ENCODE measurements at regions not wholly inside any gene's neighbourhood (a gene's known extent, or its start where the extent isn't known, plus 50 kb on each side); places are given as distances from the start of the nearest gene placed in this dataset.

DNA sequence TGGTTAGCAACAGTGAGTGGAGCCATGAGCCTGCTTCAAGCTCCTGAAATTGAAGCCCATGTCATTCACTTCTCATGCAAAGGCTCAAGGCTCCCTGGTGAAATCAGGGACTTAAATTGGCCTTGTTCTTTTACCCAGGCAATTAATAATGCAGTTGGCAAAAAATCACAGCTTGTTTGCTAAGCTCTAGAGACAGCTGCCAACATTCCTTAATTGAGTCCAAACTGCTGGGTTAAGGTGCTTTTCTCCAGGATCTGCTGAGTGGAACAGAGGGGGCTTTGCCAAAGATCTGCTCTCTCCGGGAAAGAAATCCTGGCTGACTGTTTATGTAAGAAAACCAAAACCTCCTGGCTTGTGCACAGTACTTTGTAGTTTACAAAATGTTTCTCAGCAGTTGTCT lies 257.6 kb upstream of the GHITM start:
- 31% methylated on average over 1 of the region's 1 CpG for WGBS
- Histone ChIP-seq H3K36me3 (no peaks in the 10 kb centered on the region), H3K4me3 (no peak overlapping the region), H3K27me3 (no peaks in the 10 kb centered on the region), H3K9me3 (no peaks in the 10 kb centered on the region), H3K4me1 (peaks cover 0 to 16% (median 12%) of the 10 kb centered on the region in 4 donors), H3K27ac (replicated peaks in 1 of 4) (no peak overlapping the region)
- TF ChIP-seq POLR2AphosphoS5 (IDR thresholded peaks at IDR 0.05), result no peak
- no peak for TF ChIP-seq EP300 (IDR thresholded peaks at IDR 0.05)
- TF ChIP-seq POLR2A (IDR thresholded peaks at IDR 0.05; ENCODE audit: low read depth), result no peak
- TF ChIP-seq, protein P1, sequence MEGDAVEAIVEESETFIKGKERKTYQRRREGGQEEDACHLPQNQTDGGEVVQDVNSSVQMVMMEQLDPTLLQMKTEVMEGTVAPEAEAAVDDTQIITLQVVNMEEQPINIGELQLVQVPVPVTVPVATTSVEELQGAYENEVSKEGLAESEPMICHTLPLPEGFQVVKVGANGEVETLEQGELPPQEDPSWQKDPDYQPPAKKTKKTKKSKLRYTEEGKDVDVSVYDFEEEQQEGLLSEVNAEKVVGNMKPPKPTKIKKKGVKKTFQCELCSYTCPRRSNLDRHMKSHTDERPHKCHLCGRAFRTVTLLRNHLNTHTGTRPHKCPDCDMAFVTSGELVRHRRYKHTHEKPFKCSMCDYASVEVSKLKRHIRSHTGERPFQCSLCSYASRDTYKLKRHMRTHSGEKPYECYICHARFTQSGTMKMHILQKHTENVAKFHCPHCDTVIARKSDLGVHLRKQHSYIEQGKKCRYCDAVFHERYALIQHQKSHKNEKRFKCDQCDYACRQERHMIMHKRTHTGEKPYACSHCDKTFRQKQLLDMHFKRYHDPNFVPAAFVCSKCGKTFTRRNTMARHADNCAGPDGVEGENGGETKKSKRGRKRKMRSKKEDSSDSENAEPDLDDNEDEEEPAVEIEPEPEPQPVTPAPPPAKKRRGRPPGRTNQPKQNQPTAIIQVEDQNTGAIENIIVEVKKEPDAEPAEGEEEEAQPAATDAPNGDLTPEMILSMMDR (IDR thresholded peaks at IDR 0.05), result no peak
- DNase-seq (ENCODE audit: extremely low spot score), result no peak
- intact Hi-C loops (cut with DNase I), result no loop called here

DNA sequence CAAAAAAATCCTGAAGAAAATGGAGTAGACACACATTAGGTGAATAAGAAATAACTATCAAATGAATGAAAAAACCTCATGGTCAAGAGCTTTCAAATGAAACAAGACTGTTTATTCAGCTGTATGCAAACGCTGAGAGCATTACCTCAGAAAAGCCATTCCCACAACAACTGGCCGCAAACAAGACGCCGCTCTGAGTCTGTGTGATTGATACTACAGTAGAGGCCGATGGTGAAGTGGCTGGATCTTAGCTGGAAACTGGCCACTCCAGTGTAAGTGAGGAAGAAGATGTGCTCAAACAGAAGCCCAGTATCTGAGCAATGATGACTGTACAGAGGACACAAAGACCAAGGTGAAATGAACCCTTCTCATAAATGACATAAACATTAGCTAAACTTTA lies 252.4 kb upstream of the GHITM start:
- intact Hi-C loops (cut with DNase I), result no loop called here
- DNase-seq (ENCODE audit: extremely low spot score), result peak; percentile 64
- 46% methylated on average over 5 of the region's 5 CpGs for WGBS
- H3K27ac ChIP-seq (replicated peaks in 1 of 4), result no peak overlapping the region
- H3K9me3 ChIP-seq, result no peaks in the 10 kb centered on the region
- no peaks in the 10 kb centered on the region for H3K27me3 ChIP-seq
- H3K36me3 ChIP-seq, result no peaks in the 10 kb centered on the region
- H3K4me1 ChIP-seq, result peaks cover 0 to 6% (median 4%) of the 10 kb centered on the region in 4 donors
- H3K4me3 ChIP-seq, result no peak overlapping the region
- TF ChIP-seq POLR2AphosphoS5 (IDR thresholded peaks at IDR 0.05) (no peak), EP300 (IDR thresholded peaks at IDR 0.05) (no peak), POLR2A (IDR thresholded peaks at IDR 0.05; ENCODE audit: low read depth) (no peak)
- TF ChIP-seq, protein P1 (IDR thresholded peaks at IDR 0.05), result no peak

- 82% methylated on average over 6 of the region's 6 CpGs for WGBS
- TF ChIP-seq, protein P1 (IDR thresholded peaks at IDR 0.05), result no peak
- TF ChIP-seq POLR2A (IDR thresholded peaks at IDR 0.05; ENCODE audit: low read depth) (no peak), EP300 (IDR thresholded peaks at IDR 0.05) (no peak), POLR2AphosphoS5 (IDR thresholded peaks at IDR 0.05) (no peak)
Measured at GRCh38 chr10:83892737-83893136, 246.6 kb upstream of the GHITM start.

DNA sequence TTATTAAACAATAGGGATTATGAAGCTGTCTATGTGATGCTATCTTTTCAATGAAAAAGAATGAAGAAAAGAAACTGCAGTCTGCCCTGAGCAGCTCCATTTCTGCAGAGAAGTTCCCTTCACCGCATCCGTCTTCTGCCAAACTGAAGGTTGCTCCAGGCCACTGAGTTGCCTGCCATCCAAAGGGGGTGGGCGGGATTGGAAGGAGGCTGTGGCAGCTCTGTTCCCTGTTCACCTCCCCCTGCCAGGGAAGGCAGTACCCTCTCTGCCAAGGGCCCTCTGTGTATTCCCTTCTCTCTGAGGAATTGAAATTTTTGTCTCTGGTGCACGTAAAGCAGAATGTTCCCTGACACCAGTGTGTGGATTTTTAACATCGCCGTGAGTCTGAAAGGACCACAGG lies 243.1 kb upstream of the GHITM start:
- no peak overlapping the region for H3K27ac ChIP-seq (replicated peaks in 1 of 4)
- no peaks in the 10 kb centered on the region for H3K4me1 ChIP-seq
- H3K4me3 ChIP-seq, result no peak overlapping the region
- H3K9me3 ChIP-seq, result no peaks in the 10 kb centered on the region
- intact Hi-C loops (cut with DNase I), result no loop called here
- TF ChIP-seq EP300 (IDR thresholded peaks at IDR 0.05) (no peak), POLR2AphosphoS5 (IDR thresholded peaks at IDR 0.05) (no peak), POLR2A (IDR thresholded peaks at IDR 0.05; ENCODE audit: low read depth) (no peak)
- TF ChIP-seq, protein P1 (IDR thresholded peaks at IDR 0.05), result no peak
- H3K27me3 ChIP-seq, result no peaks in the 10 kb centered on the region
- no peaks in the 10 kb centered on the region for H3K36me3 ChIP-seq
- 83% methylated on average over 6 of the region's 6 CpGs for WGBS
- no peak for DNase-seq (ENCODE audit: extremely low spot score)

More at GRCh38 chr10:83892737-83893136, 246.6 kb upstream of the GHITM start:
- Histone ChIP-seq H3K9me3 (no peaks in the 10 kb centered on the region), H3K4me3 (no peak overlapping the region), H3K27me3 (no peaks in the 10 kb centered on the region), H3K36me3 (no peaks in the 10 kb centered on the region), H3K4me1 (no peaks in the 10 kb centered on the region), H3K27ac (replicated peaks in 1 of 4) (no peak overlapping the region)
- intact Hi-C loops (cut with DNase I), result no loop called here
- DNase-seq (ENCODE audit: extremely low spot score), result peak; percentile 64

- intact Hi-C loops (cut with DNase I), result no loop called here
- no peaks in the 10 kb centered on the region for H3K4me1 ChIP-seq
- peak; percentile 45 for DNase-seq (ENCODE audit: extremely low spot score)
- TF ChIP-seq, protein P1 (IDR thresholded peaks at IDR 0.05), result no peak
- TF ChIP-seq POLR2AphosphoS5 (IDR thresholded peaks at IDR 0.05), result no peak
- no peak for TF ChIP-seq POLR2A (IDR thresholded peaks at IDR 0.05; ENCODE audit: low read depth)
- no peak for TF ChIP-seq EP300 (IDR thresholded peaks at IDR 0.05)
- H3K27ac ChIP-seq (replicated peaks in 1 of 4), result no peak overlapping the region
- H3K36me3 ChIP-seq, result no peaks in the 10 kb centered on the region
- no peaks in the 10 kb centered on the region for H3K9me3 ChIP-seq
- no peaks in the 10 kb centered on the region for H3K27me3 ChIP-seq
- H3K4me3 ChIP-seq, result no peak overlapping the region
- WGBS, result 74% methylated on average over 1 of the region's 1 CpG
Measured at GRCh38 chr10:83897626-83898025, 241.7 kb upstream of the GHITM start.
